ENCODE measurements at regions not wholly inside any gene's neighbourhood (a gene's known extent, or its start where the extent isn't known, plus 50 kb on each side); places are given as distances from the start of the nearest gene placed in this dataset.

DNA sequence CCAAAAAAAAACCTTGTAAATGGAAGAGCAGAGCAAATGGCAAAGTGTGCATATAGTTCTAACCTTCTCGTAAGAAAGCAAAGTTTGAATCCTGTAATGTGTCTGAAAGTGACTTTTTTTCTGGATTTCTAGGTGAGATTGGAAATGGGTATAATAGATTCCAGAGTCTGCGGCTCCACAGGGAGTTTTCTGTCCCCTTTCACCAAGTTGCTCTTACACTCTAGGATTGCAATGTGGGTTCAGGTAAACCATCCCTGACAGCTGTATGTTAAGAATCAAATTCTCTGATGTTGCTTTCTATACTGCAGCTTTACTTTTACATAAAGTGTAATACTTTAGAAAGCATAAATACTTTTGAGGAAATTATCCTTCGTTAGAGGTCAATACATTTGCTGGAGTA is 260.1 kb downstream of the PRL start:
- no peak for DNase-seq

DNA sequence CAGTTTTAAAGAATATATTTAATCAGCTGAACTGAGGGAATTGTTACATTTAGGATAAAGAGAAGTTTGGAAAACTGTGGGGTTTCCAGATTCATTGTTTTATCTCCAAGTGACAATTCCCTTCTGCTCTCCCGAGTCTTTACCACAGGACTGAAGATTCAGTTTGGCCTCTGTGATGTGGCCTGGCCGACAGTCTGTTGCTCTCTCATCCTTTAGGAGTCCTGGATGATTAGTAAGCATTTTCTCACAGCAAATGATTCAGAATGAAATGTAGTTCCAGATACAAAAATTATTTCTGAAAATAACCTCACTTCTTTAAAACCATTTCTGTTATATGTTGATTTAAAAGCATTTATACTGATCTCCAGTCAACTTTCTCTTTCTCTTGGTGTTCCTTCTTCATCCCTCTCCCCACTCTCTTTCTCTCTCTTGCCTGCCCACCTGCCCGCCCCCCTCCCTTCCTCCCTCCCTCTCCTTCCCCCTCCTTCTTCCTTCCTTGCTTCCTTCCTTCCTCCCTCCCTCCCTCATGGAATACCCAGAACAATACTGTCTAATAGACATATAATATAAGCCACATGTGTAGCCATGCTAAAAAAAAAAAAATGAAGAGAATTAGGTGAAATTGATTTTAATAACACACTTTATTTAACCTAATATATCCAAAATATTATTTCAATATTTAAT is 254.9 kb downstream of the PRL start:
- DNase-seq = no peak

DNA sequence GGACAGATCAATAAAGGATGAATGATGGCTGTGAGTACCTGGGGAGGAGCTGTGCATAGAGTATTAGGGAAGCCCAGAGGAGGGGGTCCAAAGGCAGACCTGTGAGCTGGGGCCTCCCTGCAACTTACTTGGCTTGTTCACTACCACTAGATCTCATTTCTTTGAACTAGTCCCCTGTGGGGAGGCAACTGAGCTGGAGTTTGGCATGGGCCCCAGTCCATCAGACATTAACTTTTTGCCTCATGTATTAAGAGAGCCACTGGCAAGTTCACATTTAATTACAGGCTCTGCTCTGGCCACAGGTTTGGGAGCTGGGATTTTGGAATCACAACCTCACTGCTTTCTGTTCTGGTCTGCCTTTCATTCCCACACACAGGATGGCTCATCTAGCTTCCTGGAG is 254.1 kb downstream of the PRL start:
- DNase-seq = no peak

DNA sequence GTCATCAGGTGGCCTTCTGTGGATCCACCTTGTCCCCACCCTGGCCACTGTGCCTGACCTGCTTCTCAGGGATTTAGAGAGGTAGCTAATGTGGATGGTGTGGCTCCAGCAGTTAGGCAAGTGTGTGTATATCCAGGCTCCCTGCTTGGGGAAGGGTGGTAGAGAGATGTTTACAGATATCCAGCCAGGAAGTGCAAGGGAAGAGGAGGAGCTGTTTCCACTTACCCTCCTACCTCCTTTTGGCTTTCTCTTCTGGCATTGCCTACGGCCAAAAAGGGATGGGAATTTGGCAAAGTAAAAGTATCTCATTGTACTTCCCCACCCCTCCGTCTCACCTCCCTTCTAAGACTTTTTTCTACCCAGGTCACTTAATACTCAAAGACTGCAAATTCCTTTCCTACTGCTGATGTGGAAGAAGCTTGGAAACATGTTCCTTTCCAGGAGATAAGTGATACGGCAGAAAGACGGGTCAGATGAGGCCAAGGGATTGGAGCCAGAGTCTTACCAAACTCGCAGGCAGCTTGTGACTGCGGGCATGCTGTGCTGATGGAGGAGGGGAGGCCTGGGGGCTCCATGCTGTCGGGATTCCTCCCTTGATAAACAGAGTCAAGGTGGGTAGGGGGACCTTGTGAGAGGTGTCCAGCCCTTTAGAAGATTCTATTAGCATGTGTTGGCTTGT is 253.4 kb downstream of the PRL start:
- no peak for DNase-seq

DNA sequence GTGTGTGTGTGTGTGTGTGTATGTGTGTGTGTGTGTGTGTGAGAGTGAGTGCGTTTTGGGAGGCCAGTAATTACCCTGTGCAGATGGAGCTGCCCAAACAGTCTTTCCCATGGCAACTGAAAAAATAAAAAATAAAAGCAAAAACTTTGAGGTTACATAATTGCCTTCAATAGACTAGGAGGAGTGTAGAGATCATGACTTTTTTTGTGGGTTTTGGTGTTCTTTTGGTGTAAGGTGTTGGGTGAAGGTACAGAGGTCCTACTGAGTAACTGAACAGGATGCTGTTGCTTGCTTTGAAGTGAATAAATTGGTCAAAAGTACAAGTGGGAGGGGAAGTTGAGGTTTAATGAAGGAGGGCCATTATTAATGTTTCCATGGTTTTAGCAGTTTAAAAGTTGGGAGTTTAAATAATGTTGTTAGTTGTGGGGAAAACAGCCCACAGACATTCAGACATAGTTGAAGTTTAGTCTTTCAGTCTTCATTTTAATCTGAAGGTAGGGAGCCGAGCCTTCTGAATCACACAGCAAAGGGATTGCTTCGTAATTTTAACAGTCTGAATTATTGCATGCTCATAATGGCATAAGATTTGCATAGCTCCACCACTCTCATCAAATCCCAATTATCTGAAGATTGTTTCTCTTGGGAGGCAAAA is 251.4 kb downstream of the PRL start:
- no peak for DNase-seq

DNA sequence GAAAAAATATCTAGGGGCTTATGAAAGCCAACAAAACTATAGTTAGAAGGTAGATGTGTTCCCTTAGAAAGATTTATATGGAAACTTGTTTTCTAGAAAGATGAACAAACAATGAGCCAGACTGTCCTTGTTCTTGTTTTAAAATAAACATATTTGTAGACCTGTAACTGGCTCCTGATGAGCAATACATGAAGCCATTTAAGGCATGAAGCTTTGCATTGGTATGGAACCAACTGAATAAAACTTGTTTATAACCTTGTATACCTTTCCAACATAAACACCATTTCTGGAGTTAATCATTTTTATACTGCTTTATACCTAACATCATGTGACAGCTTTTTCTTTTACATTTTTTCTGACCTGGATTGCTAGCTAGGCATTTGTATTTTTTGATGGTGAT is 247.8 kb downstream of the PRL start:
- DNase-seq = no peak

DNA sequence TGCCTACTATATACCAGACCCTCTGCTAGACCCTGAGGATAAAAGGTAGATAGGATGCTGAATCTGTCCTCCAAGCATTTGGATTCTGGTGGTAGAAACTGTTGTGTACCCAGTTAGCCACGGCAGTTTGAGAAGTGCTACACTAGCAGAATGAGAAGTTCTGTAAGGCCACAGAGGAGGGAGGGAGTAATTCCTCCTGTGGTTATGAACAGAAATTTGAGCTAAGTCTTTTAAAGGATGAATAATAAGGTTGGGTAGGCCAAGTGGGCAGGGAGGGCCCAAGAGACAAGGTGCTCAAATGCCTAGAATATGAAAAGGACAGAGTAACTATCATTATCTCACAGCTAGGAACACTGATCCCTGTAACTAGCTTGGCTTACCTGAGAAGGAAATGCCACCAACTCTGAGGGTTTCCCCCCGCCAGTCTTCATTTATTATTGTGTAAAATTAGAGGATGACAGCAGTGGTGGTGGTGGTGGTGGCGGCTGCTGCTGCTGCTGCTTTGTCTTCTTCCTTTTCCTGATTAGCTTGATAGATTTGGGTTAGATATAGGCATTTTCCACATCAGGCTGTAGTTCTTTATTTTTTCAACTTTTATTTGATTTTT is 243.3 kb downstream of the PRL start:
- no peak for DNase-seq

DNA sequence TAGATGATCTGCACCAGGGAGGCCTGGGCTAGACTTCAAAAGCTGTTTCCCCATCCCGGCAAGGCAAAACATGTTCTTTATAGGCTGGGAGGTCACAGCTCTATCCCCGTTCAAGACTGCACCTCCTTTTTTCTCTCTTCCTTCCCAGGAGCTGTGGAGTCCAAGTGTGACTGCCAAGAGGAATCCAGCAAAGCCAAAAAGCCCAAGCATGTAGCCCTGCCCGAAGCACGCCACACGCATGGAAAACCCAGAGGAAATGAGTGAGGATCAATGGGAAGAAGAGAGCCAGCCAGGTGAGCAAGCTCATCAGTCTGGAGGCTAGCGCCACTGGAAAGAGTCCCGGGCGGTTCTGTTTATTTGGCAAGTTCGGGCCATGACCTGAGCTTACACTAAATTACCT is 240.4 kb downstream of the PRL start:
- DNase-seq = no peak

DNA sequence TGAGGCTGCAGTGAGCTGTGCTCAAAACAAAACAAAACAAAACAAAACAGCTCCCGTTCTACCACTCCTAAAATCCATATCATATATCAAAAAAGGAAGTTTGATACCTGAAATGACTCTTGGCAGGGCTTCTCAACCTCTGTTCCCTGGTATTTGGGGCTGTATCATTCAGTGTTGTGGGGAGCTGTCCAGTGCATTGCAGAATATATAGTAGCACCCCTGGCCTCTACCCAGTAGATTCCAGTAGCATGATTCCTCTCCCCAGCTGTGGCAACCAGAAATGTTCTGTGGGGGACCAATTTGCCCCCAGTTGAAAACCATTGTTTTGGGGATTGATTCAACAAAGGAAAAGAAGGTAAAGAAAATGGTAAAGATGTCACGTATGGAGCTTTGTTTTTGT is 238.9 kb downstream of the PRL start:
- no peak for DNase-seq

DNA sequence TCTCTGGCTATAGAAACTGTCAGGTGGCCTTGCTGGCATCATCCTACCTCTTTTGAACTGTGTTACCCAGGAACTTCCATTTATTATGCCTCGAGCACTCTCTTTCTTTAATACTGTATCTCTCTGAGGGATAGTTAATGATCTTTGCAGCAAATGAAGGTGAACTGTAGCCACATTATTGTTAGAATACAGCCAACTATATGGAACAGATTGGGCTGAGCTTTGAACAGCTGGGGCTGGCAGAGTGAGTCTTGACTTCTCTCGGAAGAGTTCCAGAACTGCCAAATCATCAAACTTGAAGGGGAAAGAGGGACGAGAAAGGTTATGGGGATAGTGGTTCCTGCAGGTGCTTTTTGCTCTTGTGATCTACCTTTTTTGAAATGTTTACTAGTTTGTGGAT is 237.7 kb downstream of the PRL start:
- no peak for DNase-seq

DNA sequence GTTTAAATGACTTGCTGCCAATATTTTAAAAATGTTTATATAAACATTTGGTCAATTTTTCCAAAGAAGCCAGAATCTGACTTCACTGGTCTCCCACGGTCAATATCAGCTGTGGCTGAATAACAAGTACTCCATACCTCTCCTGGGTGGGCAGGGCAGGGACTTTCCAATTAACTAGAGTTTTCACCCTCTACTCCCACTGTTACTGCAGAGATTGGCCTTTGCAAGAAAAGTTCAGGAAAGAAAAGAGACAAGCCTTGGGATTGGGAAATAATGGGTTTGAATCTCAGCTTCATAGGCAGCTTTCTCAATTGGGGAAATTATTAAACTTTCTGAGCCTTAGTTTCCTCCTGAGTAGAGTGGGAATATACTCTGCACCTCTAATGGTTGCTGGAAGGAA is 236.9 kb downstream of the PRL start:
- peak; percentile 71 to 86 (median 71) for DNase-seq

DNA sequence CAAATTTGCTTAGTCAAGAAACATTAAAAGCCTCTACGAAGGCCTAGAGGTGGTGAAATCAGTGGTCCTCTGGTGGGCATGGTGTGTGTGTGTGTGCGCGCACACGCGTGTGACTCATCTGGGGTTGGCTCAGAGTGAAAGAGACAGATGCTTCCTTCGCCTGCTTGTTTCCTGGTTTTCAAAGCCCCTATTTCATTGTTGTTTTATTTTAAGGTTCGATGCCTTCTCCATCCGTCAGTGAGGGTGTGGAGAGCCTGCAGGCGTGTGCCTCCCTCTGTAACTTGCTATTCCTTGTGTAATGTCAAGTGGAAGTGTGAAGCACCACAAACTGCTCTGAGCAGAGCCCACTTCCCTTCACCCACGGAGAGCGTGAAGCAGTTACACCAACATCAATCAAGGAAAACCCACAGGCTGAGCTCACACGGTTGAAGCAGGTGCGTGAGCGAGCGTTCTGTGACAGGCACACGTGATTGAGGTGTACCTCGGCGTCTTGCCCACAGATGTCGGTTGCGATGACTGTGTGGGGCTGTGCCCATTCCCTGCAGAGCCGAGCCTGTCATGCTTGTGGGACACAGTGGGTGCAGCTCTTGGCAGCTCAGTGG is 233.9 kb downstream of the PRL start:
- peak; percentile 72 to 76 (median 73) for DNase-seq

DNA sequence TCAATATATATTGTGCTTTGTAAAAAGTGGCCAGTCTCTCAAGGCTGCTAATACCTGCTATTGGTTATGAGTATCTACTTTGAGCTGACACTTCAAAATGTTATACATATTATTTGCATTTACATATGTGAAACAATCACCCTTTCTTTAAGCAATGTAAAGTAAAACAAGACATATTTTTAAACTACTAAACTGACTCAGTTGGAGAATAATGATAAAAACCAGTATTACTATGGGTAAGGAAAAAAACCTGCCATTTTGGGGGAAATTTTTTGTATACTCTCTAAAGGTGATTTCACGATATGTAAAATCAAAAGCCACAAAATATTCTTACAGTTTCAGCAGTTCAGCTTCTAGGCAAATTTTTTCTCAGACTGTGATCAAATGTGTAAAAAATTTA is 232.3 kb downstream of the PRL start:
- no peak for DNase-seq

DNA sequence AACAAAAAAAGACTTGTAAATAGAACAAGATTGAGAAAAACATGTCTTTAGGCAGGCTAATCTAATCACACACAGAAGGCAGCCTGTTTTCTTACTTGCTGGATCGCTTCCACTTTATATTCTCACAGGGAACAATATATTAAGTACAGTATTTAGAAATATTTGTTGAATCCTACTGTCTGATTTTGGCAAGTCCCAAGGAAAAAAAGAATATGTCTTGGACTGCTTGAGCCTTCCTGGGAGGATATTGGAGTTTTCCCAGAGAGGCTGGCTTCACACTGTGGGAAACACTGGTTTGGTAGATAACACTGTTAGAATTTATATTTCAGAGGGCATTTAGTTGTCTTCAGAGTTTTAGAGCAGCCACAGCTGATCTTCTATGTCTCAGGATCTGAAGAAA is 229.7 kb downstream of the PRL start:
- no peak for DNase-seq

DNA sequence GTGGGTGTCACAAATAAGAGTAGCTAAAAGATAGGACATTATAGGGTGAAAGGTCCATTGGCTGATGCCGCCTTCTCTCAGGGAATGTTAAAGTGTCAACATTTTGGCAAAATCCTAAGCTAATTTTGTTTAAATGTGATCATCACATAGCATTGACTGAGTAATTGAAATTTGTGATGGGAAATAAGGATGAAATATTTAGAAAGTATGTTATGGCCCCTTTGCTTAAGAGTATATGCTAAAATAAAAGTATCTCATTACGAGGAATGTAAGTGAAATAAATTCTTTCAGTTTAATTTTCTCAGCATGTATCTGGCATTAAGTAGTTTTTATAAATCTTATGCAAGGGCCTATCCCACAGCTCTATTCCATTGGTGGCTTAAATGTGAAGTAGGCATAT is 229.2 kb downstream of the PRL start:
- no peak for DNase-seq

DNA sequence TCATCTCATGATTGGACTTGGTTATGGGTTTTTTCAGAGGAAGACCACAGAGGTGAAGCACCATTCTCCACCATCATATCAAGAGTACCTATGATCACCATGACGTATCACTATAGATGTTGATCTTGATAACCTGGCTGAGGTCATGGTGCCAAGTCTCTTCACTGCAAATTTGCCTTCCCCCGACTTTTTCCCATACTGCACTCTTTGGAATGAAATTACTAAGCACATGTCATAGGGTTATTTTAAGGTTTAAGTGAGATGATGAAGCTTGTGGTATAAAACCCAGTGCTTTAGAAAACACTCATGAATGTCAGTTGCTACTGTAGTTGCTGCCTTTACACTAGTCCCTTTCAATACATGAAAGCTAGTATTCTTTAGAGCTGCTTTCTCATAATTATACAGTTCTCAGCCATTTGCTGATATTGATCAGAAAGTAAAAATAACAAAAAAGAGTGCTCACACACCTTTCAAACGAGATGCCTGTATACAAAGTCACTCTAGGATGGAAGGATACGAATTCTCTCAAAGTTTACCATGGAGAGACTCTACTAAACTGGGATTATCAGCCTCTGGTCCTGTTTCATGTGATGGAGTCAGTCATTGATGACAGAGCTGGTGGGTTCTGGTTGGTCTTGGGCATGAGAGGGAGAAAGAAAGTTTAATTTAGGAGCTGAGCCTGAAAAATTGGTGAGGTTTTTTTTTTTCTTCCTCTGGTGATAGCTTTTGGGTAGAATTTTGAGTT is 228.1 kb downstream of the PRL start:
- no peak for DNase-seq

DNA sequence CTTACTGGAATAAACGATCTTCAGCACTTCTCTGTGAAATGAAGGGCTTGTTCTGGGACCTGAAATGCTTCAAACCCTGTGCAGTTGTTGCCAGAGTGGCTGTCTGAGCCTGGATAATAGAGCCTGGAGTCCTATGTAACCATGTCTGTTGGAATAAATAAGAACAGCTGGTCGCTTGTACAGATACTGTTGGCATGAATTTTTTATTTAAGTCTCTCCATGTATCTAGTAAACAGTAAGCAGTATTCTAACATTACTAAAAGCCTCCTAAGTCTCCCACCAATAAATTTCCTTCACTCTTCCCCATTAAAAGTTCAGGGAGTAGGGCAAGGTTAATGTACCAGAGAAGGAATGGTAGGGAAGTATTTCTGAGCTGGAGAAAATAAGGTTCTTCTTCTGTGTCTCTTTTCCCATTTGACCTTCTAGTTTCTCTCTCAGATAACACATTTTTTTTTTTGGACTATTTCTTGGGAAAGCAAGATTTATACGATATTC is 227.5 kb downstream of the PRL start:
- no peak for DNase-seq

DNA sequence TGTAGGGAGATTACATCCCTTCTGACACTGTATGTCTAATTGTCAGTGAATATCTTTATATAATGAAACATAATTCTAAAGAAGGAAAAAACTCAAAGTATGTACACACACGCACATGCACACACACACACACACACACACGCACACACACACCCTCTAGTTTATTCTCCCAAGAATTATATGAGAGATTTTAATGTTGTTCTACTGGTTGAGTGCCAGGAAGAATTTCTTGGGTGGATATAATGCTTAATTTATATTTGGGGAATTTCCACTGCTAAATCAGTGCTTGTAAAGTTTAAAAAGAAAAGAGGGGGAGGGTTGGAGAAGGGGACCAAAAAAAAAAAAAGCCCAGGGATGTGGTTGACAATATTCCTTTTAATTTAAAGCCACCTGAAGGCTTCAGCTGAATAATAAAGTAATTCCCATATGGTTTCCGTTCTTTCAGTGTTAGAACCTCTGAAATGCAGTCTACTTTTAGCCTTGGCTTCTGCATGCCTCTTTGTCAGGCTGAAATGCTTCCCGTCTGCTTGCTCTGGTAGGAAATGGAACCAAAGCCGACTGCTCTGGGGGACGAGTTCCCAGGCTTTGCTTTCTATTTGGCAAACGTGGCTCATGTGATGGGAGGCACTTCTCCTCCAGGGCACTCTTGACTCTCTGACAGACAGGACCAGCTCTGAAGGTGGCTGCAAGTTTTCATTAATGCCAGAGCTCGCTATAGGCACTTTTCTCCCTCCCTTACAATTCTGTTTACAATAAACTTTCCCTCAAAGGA is 225.4 kb downstream of the PRL start:
- peak; percentile 57 to 69 (median 58) for DNase-seq

DNA sequence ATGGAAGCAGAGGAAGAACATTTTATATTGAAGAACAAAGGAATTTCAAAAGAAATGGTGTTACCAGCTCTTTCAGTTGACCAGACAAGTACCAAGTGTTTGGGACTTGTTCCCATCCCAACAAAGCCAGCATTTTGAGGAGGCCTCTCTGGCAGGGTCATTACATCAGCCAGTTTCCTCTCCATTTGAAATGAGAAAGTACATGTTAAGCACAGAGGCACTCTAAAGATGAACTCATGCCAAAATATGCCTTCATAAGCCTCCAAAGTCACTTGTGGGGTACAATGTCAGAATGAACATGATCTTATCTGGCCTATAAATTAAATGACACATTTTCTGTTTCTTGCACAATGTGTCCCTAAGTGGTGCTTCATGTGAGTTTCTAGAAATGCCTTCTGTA is 223.9 kb downstream of the PRL start:
- DNase-seq = peak; percentile 13 to 33 (median 25)

DNA sequence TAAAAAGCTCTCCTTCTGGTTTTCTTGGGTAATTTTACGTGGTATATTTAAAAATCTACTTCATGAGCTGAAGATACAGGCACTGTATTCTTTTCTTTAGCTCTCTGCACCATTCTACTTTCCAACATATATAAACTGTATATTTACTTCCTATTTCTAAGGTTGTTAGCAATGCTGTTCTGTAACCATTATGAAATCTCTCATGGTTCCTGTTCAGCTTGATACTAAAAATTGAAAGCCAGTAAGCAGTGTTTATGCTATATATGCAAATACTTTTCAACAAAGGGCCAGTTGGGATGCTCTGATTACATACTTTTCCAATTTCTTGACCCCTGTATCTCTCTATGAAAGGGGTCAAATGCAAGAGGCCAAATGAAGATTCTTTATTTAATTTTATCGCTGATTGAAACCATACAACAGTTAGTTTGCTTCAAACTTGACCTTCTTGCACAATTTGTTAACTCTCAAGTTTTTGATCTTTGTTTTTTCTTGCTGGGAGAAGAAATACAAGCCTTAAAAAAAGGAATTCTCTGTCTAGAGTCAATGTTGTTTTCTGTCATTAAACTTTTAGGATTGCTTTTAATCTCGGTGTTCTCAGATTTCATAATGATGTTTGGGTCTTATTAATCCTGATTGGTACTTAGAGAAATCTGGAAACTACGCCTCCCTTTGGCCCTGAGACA is 223.2 kb downstream of the PRL start:
- peak; percentile 27 to 67 (median 63) for DNase-seq

DNA sequence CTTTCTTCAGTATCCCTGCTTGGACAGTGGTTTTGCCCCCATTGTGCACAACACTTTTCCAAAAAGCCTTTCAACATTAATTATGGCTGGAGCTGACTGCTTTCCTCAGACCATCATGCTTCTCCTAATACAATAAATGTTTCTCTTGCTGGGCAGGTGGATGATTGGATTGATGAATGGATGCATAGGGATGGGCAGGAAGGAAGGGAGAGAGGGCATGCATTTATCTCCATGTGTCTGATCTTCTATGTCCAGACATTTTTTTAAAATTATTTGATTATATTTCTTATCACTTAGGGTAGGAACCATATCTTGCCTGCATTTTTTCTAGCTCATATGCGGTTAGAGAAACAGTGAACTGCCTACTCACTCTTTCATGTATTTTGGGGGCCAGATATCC is 218.5 kb downstream of the PRL start:
- no peak for DNase-seq

Measured in suppressor macrophage treated with lipopolysaccharide for 1 hour (primary cell).